H9 (cell line): ENCODE measurements at regions not wholly inside any gene's neighbourhood (a gene's known extent, or its start where the extent isn't known, plus 50 kb on each side); places are given as distances from the start of the nearest gene placed in this dataset.

Experiments used
- DNase-seq: peaks from one replicate; pipeline ENCODE4 v3.0.0-alpha.2; 2017
- H2AFZ ChIP-seq: one replicate; pipeline ENCODE4 v1.6.1; 2013; ENCODE audit warnings: mild to moderate bottlenecking, low read length, control low read depth, moderate library complexity
- H2AK5ac ChIP-seq: 2 replicates; pipeline ENCODE4 v1.6.1; 2013; ENCODE audit warnings: low read length, control low read depth, mixed read lengths; ENCODE audit not compliant: insufficient read length
- H2BK120ac ChIP-seq: one replicate; pipeline ENCODE4 v1.6.1; 2013; ENCODE audit warnings: low read depth, mild to moderate bottlenecking, low read length, control low read depth, inconsistent platforms; ENCODE audit not compliant: poor library complexity, severe bottlenecking
- H2BK12ac ChIP-seq: 2 replicates; pipeline ENCODE4 v1.6.1; 2013; ENCODE audit warnings: low read length, control low read depth, mixed read lengths, low read depth; ENCODE audit not compliant: insufficient read length
- H2BK15ac ChIP-seq: 2 replicates; pipeline ENCODE4 v1.6.1; 2013; ENCODE audit warnings: low read depth, low read length, control low read depth
- H2BK20ac ChIP-seq: one replicate; pipeline ENCODE4 v1.6.1; 2013; ENCODE audit warnings: low read depth, mild to moderate bottlenecking, low read length, control low read depth, inconsistent platforms; ENCODE audit not compliant: poor library complexity, severe bottlenecking
- H2BK5ac ChIP-seq: 2 replicates; pipeline ENCODE4 v1.6.1; 2013; ENCODE audit warnings: low read length, control low read depth, mixed read lengths; ENCODE audit not compliant: insufficient read length
- H3K14ac ChIP-seq: 2 replicates; pipeline ENCODE4 v1.6.1; 2013; ENCODE audit warnings: low read length, control low read depth; ENCODE audit not compliant: insufficient read depth
- H3K18ac ChIP-seq: 2 replicates; pipeline ENCODE4 v1.6.1; 2013; ENCODE audit warnings: low read depth, mild to moderate bottlenecking, mixed read lengths, low read length, control low read depth; ENCODE audit not compliant: insufficient read length
- H3K23ac ChIP-seq: 2 replicates; pipeline ENCODE4 v1.6.1; 2013; ENCODE audit warnings: low read length, control low read depth, mixed read lengths, low read depth; ENCODE audit not compliant: insufficient read length
- H3K23me2 ChIP-seq: 2 replicates; pipeline ENCODE4 v1.6.1; 2013; ENCODE audit warnings: low read depth, mild to moderate bottlenecking, mixed read lengths, low read length, control low read depth; ENCODE audit not compliant: insufficient read length, poor library complexity, severe bottlenecking
- H3K27ac ChIP-seq: 2 replicates; pipeline ENCODE4 v1.5.1; 2013; ENCODE audit warnings: low read length, control low read depth, mixed read lengths, low read depth; ENCODE audit not compliant: insufficient read length
- H3K27me3 ChIP-seq: 2 replicates; pipeline ENCODE4 v1.6.1; 2013; ENCODE audit warnings: low read length, control low read depth, inconsistent platforms; ENCODE audit not compliant: insufficient read depth
- H3K4ac ChIP-seq: 2 replicates; pipeline ENCODE4 v1.6.1; 2013; ENCODE audit warnings: low read depth, mild to moderate bottlenecking, control low read depth, inconsistent platforms, low read length, moderate library complexity
- H3K4me1 ChIP-seq: 2 replicates; pipeline ENCODE4 v1.6.1; 2013; ENCODE audit warnings: low read length, control low read depth, inconsistent platforms; ENCODE audit not compliant: insufficient read depth
- H3K4me2 ChIP-seq: 2 replicates; pipeline ENCODE4 v1.6.1; 2013; ENCODE audit warnings: low read length, control low read depth, mixed read lengths; ENCODE audit not compliant: insufficient read length, insufficient read depth
- H3K56ac ChIP-seq: 2 replicates; pipeline ENCODE4 v1.6.1; 2013; ENCODE audit warnings: low read depth, mild to moderate bottlenecking, mixed read lengths, low read length, control low read depth; ENCODE audit not compliant: insufficient read length
- H3K79me1 ChIP-seq: 2 replicates; pipeline ENCODE4 v1.6.1; 2013; ENCODE audit warnings: low read depth, mild to moderate bottlenecking, moderate library complexity, low read length, control low read depth, inconsistent platforms; ENCODE audit not compliant: insufficient read depth, poor library complexity, severe bottlenecking
- H3K79me2 ChIP-seq: 2 replicates; pipeline ENCODE4 v1.6.1; 2013; ENCODE audit warnings: low read length, control low read depth, inconsistent platforms; ENCODE audit not compliant: insufficient read depth
- H3K9ac ChIP-seq: 2 replicates; pipeline ENCODE4 v1.6.1; 2013; ENCODE audit warnings: low read length, control low read depth, mixed read lengths; ENCODE audit not compliant: insufficient read length; ENCODE audit errors: extremely low read depth
- H3K9me3 ChIP-seq: one replicate; pipeline ENCODE4 v1.6.1; 2013; ENCODE audit warnings: low read depth, low read length, inconsistent platforms; ENCODE audit not compliant: control insufficient read depth
- H3T11ph ChIP-seq: one replicate; pipeline ENCODE4 v1.6.1; 2013; ENCODE audit warnings: mild to moderate bottlenecking, low read length, control low read depth, inconsistent platforms
- H4K20me1 ChIP-seq: one replicate; pipeline ENCODE4 v1.6.1; 2013; ENCODE audit not compliant: control insufficient read depth, insufficient read length, insufficient read depth
- H4K5ac ChIP-seq: 2 replicates; pipeline ENCODE4 v1.6.1; 2013; ENCODE audit warnings: low read depth, mild to moderate bottlenecking, mixed read lengths, low read length, control low read depth; ENCODE audit not compliant: insufficient read length
- H4K8ac ChIP-seq: replicated peaks from 2 replicates; pipeline ENCODE4 v1.6.1; 2013; ENCODE audit warnings: low read length, control low read depth, mixed read lengths, low read depth; ENCODE audit not compliant: insufficient read length
- H4K91ac ChIP-seq: 2 replicates; pipeline ENCODE4 v1.6.1; 2013; ENCODE audit warnings: low read depth, mild to moderate bottlenecking, moderate library complexity, mixed read lengths, low read length, control low read depth; ENCODE audit not compliant: insufficient read length
- H3K27ac Mint-ChIP-seq, 3 experiments: 2 replicates in 2 of 3; 3 replicates in 1 of 3; pipeline ENCODE4 v1.8.0; 2020 to 2021; ENCODE audit warnings: mixed read lengths in 3 of 3, mild to moderate bottlenecking in 1 of 3, moderate library complexity in 1 of 3
- H3K27me3 Mint-ChIP-seq: 2 replicates; pipeline ENCODE4 v1.8.0; 2021; ENCODE audit warnings: low read depth, mild to moderate bottlenecking, moderate library complexity, mixed read lengths
- H3K36me3 Mint-ChIP-seq, 3 experiments: 2 replicates in 2 of 3; 3 replicates in 1 of 3; pipeline ENCODE4 v1.8.0; 2020 to 2021; ENCODE audit warnings: low read depth in 3 of 3, mixed read lengths in 3 of 3; ENCODE audit not compliant: insufficient read depth in 1 of 3
- H3K4me1 Mint-ChIP-seq, 2 experiments: 2 replicates each; pipeline ENCODE4 v1.8.0; 2020; ENCODE audit warnings: mixed read lengths in 2 of 2
- H3K4me3 Mint-ChIP-seq, 2 experiments: 2 replicates in 1 of 2; 3 replicates in 1 of 2; pipeline ENCODE4 v1.8.0; 2020 to 2021; ENCODE audit warnings: mild to moderate bottlenecking in 2 of 2, mixed read lengths in 2 of 2, moderate library complexity in 1 of 2
- H3K9me3 Mint-ChIP-seq, 2 experiments: 2 replicates in 1 of 2; 3 replicates in 1 of 2; pipeline ENCODE4 v1.8.0; 2020; ENCODE audit warnings: mild to moderate bottlenecking in 2 of 2, mixed read lengths in 2 of 2, moderate library complexity in 1 of 2
- CTCF ChIP-seq: fragments of 200-600 bp; sonication (generic); conservative IDR thresholded peaks from 3 replicates; pipeline ENCODE4 v1.8.0; 2021; ENCODE audit warnings: antibody characterized with exemption, mild to moderate bottlenecking
- WGBS: extraction: QIAGEN DNeasy Blood & Tissue Kit; methylation state at CpG from one replicate; pipeline ENCODE4 v1.1.7; 2013; ENCODE audit warnings: missing lambda C conversion rate, low lambda C conversion rate, mixed read lengths; ENCODE audit not compliant: insufficient read length; ENCODE audit errors: extremely low coverage; 5-methylcytosine and 5-hydroxymethylcytosine counted together

GRCh38 chr13:83796364-83796763, 85.9 kb downstream of the SLITRK1 start:
- H2BK20ac ChIP-seq: no peak overlapping the region
- H3K27me3 ChIP-seq: no peaks in the 10 kb centered on the region
- no peak overlapping the region for H4K8ac ChIP-seq
- H3K23ac ChIP-seq: no peak overlapping the region
- H3K4me2 ChIP-seq: no peak overlapping the region
- H4K91ac ChIP-seq: no peak overlapping the region
- no peak overlapping the region for H3T11ph ChIP-seq
- no peak overlapping the region for H3K4me3 Mint-ChIP-seq
- H3K9ac ChIP-seq: no peak overlapping the region
- H3K23me2 ChIP-seq: no peaks in the 10 kb centered on the region
- H3K27ac ChIP-seq: no peak overlapping the region
- WGBS: no CpG with 5 or more reads among the region's 2 CpGs
- H4K20me1 ChIP-seq: no peaks in the 10 kb centered on the region
- no peaks in the 10 kb centered on the region for H3K79me1 ChIP-seq
- H3K9me3 Mint-ChIP-seq: peaks cover 0 to 3% of the 10 kb centered on the region in 2 experiments; a peak in 1 of 5 replicates
- no peaks in the 10 kb centered on the region for H3K27me3 Mint-ChIP-seq
- no peak overlapping the region for H2BK12ac ChIP-seq
- H3K27ac Mint-ChIP-seq: no peak overlapping the region
- no peak overlapping the region for H4K5ac ChIP-seq
- no peaks in the 10 kb centered on the region for H3K4me1 ChIP-seq
- H3K56ac ChIP-seq: no peak overlapping the region
- H3K14ac ChIP-seq: no peak overlapping the region; the same call in 1 of the 2 replicates
- H3K79me2 ChIP-seq: no peaks in the 10 kb centered on the region
- no peak overlapping the region for H2AFZ ChIP-seq
- H3K4me1 Mint-ChIP-seq: peaks cover 3 to 6% of the 10 kb centered on the region in 2 experiments; a peak in 2 of 4 replicates
- H3K9me3 ChIP-seq: no peaks in the 10 kb centered on the region
- H2AK5ac ChIP-seq: no peak overlapping the region
- no peak overlapping the region for H2BK120ac ChIP-seq
- no peak for TF ChIP-seq CTCF
- no peak overlapping the region for H2BK5ac ChIP-seq
- no peak overlapping the region for H2BK15ac ChIP-seq
- H3K18ac ChIP-seq: no peak overlapping the region
- no peak overlapping the region for H3K4ac ChIP-seq
- H3K36me3 Mint-ChIP-seq: peaks cover 0 to 4% (median 0%) of the 10 kb centered on the region in 3 experiments; a peak in 1 of 7 replicates
- no peak for DNase-seq
